IMR-90 (cell line): ENCODE measurements at regions not wholly inside any gene's neighbourhood (a gene's known extent, or its start where the extent isn't known, plus 50 kb on each side); places are given as distances from the start of the nearest gene placed in this dataset.

ENCODE experiments used
- ATAC-seq: fragments of 200-7000 bp; cut with Tn5 transposase; 2 replicates; pipeline ENCODE4 v1.9.1; 2020; ENCODE audit warnings: low read depth, mild to moderate bottlenecking, moderate library complexity
- BruUV-seq: library from RNA; stranded (reverse); fragments of 400-500 nt; replicated peaks from 2 replicates; lab custom pipeline; 2021; lab: Mats Ljungman, UMichigan
- CTCF ChIA-PET: fragments of 300-600 bp; formaldehyde crosslinking; extraction: SDS; loops from one replicate; lab custom pipeline; 2021; ENCODE audit warnings: antibody characterized with exemption; lab: Yijun Ruan, JAX
- POLR2A ChIA-PET: fragments of 300-600 bp; sonication (Branson Sonifier 250); formaldehyde crosslinking; loops from one replicate; lab custom pipeline; 2022; ENCODE audit warnings: antibody characterized with exemption; ENCODE audit not compliant: unreplicated experiment; lab: Charles Lee
- DNase-seq: peaks from one replicate; pipeline ENCODE4 v3.0.0; 2013
- H2AFZ ChIP-seq: replicated peaks from 2 replicates; pipeline ENCODE3; 2013; ENCODE audit warnings: low read length, mild to moderate bottlenecking; ENCODE audit not compliant: poor library complexity
- H2AK5ac ChIP-seq: 2 replicates; pipeline ENCODE4 v1.6.1; 2013; ENCODE audit warnings: low read depth, low read length, inconsistent platforms
- H2AK9ac ChIP-seq: replicated peaks from 2 replicates; pipeline ENCODE3; 2013; ENCODE audit warnings: mild to moderate bottlenecking, low read depth, low read length, moderate library complexity; ENCODE audit not compliant: poor library complexity
- H2BK120ac ChIP-seq: 2 replicates; pipeline ENCODE4 v1.6.1; 2013; ENCODE audit warnings: low read depth, low read length, inconsistent platforms
- H2BK15ac ChIP-seq: 3 replicates; pipeline ENCODE4 v1.6.1; 2013; ENCODE audit warnings: low read depth, low read length, inconsistent platforms
- H2BK20ac ChIP-seq: 2 replicates; pipeline ENCODE4 v1.6.1; 2013; ENCODE audit warnings: low read depth, mild to moderate bottlenecking, inconsistent platforms, low read length, moderate library complexity
- H2BK5ac ChIP-seq: 2 replicates; pipeline ENCODE4 v1.6.1; 2013; ENCODE audit warnings: mild to moderate bottlenecking, low read depth, low read length, inconsistent platforms; ENCODE audit not compliant: poor library complexity, severe bottlenecking
- H3K14ac ChIP-seq: replicated peaks from 2 replicates; pipeline ENCODE4 v1.6.1; 2013; ENCODE audit warnings: low read depth, low read length, inconsistent platforms
- H3K18ac ChIP-seq: 2 replicates; pipeline ENCODE4 v1.6.1; 2013; ENCODE audit warnings: low read depth, low read length, control low read depth
- H3K23ac ChIP-seq: 2 replicates; pipeline ENCODE4 v1.6.1; 2013; ENCODE audit warnings: low read depth, low read length, inconsistent platforms
- H3K27ac ChIP-seq: 2 replicates; pipeline ENCODE4 v1.5.1; 2013; ENCODE audit warnings: mild to moderate bottlenecking, control low read depth, low read length; ENCODE audit not compliant: insufficient read depth
- H3K27me3 ChIP-seq: 2 replicates; pipeline ENCODE4 v1.6.1; 2013; ENCODE audit warnings: low read length; ENCODE audit not compliant: control insufficient read depth, insufficient read depth
- H3K36me3 ChIP-seq: 2 replicates; pipeline ENCODE4 v1.6.1; 2013; ENCODE audit warnings: low read length, mixed read lengths; ENCODE audit not compliant: control insufficient read depth, insufficient read depth
- H3K4ac ChIP-seq: 2 replicates; pipeline ENCODE4 v1.6.1; 2013; ENCODE audit warnings: low read depth, low read length, inconsistent platforms
- H3K4me1 ChIP-seq: 2 replicates; pipeline ENCODE4 v1.6.1; 2013; ENCODE audit warnings: low read length, mixed read lengths; ENCODE audit not compliant: control insufficient read depth, insufficient read depth
- H3K4me2 ChIP-seq: 2 replicates; pipeline ENCODE4 v1.6.1; 2013; ENCODE audit warnings: low read depth, mild to moderate bottlenecking, control low read depth, low read length, moderate library complexity
- H3K4me3 ChIP-seq: 2 replicates; pipeline ENCODE4 v1.5.1; 2013; ENCODE audit warnings: low read depth, mild to moderate bottlenecking, control low read depth, low read length, moderate library complexity; ENCODE audit not compliant: insufficient read depth
- H3K56ac ChIP-seq: 2 replicates; pipeline ENCODE4 v1.6.1; 2013; ENCODE audit warnings: low read length, inconsistent platforms; ENCODE audit not compliant: insufficient read depth; ENCODE audit errors: extremely low read depth
- H3K79me1 ChIP-seq, 2 experiments: 2 replicates each; pipeline ENCODE4 v1.6.1; 2013; ENCODE audit warnings: low read length in 2 of 2, inconsistent platforms in 1 of 2, low read depth in 1 of 2
- H3K9ac ChIP-seq: 2 replicates; pipeline ENCODE4 v1.6.1; 2013; ENCODE audit warnings: low read depth, low read length, control low read depth
- H3K9me1 ChIP-seq: 2 replicates; pipeline ENCODE4 v1.6.1; 2013; ENCODE audit warnings: low read length, inconsistent platforms; ENCODE audit not compliant: insufficient read depth
- H3K9me3 ChIP-seq: 2 replicates; pipeline ENCODE4 v1.6.1; 2013; ENCODE audit warnings: low read length; ENCODE audit not compliant: control insufficient read depth, insufficient read depth
- H4K20me1 ChIP-seq: 2 replicates; pipeline ENCODE4 v1.6.1; 2013; ENCODE audit warnings: low read length, inconsistent platforms; ENCODE audit not compliant: insufficient read depth
- H4K5ac ChIP-seq: 2 replicates; pipeline ENCODE4 v1.6.1; 2013; ENCODE audit warnings: mild to moderate bottlenecking, low read depth, low read length, control low read depth
- H4K8ac ChIP-seq, 2 experiments: 2 replicates each; pipeline ENCODE4 v1.6.1; 2013; ENCODE audit warnings: low read depth in 2 of 2, low read length in 2 of 2, control low read depth in 1 of 2, inconsistent platforms in 1 of 2
- H4K91ac ChIP-seq: 2 replicates; pipeline ENCODE4 v1.6.1; 2013; ENCODE audit warnings: low read depth, low read length, inconsistent platforms; ENCODE audit not compliant: insufficient read depth
- CEBPB ChIP-seq: IDR thresholded peaks from 2 replicates; pipeline ENCODE4 v1.6.1; 2012; ENCODE audit warnings: low read depth, low read length, improper control_type of control experiment
- FOS ChIP-seq: fragments of 150-350 bp; IDR thresholded peaks from 2 replicates; pipeline ENCODE4 v1.6.1; 2016; ENCODE audit warnings: low read depth, low read length
- NFE2L2 ChIP-seq: fragments of 150-350 bp; IDR thresholded peaks from 2 replicates; pipeline ENCODE4 v1.6.1; 2016; ENCODE audit warnings: low read depth, mild to moderate bottlenecking, low read length
- RAD21 ChIP-seq: IDR thresholded peaks from 2 replicates; pipeline ENCODE4 v1.6.1; 2012; ENCODE audit warnings: low read length, improper control_type of control experiment
- RCOR1 ChIP-seq: IDR thresholded peaks from 2 replicates; pipeline ENCODE4 v1.6.1; 2012; ENCODE audit warnings: mild to moderate bottlenecking, low read length, improper control_type of control experiment; ENCODE audit not compliant: insufficient replicate concordance
- WGBS, 2 experiments: methylation state at CpG; one replicate each; pipeline versions ENCODE4 v1.1.5 to v1.1.7; 2013; ENCODE audit warnings: missing lambda C conversion rate in 2 of 2; ENCODE audit not compliant: insufficient read length in 1 of 2; ENCODE audit errors: extremely low coverage in 2 of 2; 5-methylcytosine and 5-hydroxymethylcytosine counted together
- dilution Hi-C: fragments of 300-500 bp; cut with HindIII; formaldehyde crosslinking; loops from one replicate; pipeline ENCODE4 v1.14.3; 2018; ENCODE audit warnings: low sequenced_read_pairs; ENCODE audit not compliant: unreplicated experiment
- in situ Hi-C: fragments of 300-500 bp; cut with MboI; formaldehyde crosslinking; loops from 3 replicates; pipeline ENCODE4 v1.14.3; 2019; ENCODE audit warnings: low sequenced_read_pairs, inconsistent platforms, mixed read lengths
- intact Hi-C: fragments of 100-400 bp; cut with micrococcal nuclease; formaldehyde crosslinking; loops from 2 replicates; pipeline ENCODE4 v1.10.0; 2022

DNA sequence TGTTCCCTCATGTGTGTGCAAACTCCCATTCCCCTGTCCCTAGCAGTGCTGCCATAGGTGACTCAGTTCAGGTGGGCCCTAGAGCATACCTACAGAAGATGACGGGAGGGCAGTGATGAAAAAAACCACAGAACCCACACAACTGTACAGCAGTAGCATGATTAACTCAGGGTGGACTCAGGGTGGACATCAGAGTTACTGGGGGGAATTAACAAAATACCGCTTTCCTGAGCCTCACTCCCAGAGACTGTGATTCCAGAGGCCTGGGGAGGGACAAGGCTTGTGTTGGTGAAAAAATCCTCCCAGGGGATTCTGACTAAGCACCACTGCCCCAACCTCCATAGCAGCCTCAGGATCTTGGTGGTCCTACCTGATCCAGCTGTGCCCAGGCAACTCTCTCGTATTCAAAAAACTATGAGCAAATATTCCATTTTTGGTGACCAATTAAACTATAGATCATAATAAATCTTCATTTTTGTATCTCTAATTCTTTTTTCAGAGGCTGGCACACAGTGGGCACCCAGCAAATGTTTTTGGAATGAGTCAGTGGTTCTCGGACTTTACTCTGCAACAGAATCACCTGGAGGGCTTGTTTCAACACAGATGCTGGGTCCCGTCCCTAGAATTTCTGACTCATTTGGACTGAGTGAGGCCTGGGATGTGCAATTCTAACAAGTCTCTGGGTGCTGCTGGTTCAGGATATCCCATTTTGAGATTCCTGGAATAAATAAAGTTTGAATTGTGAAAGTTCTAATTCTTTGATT lies 84.1 kb upstream of the NABP1 start:
- intact Hi-C loops (no loop called here), dilution Hi-C loops (no loop called here), in situ Hi-C loops (no loop called here)
- no peaks in the 10 kb centered on the region for H3K4me1 ChIP-seq
- WGBS, 2 experiments = 54% methylated on average over 2 of the region's 5 CpGs; no CpG with 5 or more reads in 1 of the 2 experiments
- peak overlapping the region; percentile 46 for H2BK120ac ChIP-seq
- no peak overlapping the region for H4K5ac ChIP-seq
- peak overlapping the region; percentile 42; the same call in 1 of the 2 replicates for H2BK20ac ChIP-seq
- H3K4me2 ChIP-seq = no peak overlapping the region
- H4K20me1 ChIP-seq = no peaks in the 10 kb centered on the region
- H3K27me3 ChIP-seq = no peaks in the 10 kb centered on the region
- ChIA-PET CTCF (no interaction called here), POLR2A (no interaction called here)
- no peaks in the 10 kb centered on the region for H3K36me3 ChIP-seq
- TF ChIP-seq CEBPB (no peak; the same call in 1 of the 2 replicates), FOS (no peak), NFE2L2 (no peak), RAD21 (no peak), RCOR1 (no peak)
- H2AK9ac ChIP-seq = no peak overlapping the region
- peak overlapping the region; percentile 3; the same call in 1 of the 2 replicates for H3K56ac ChIP-seq
- H3K4me3 ChIP-seq = no peak overlapping the region
- H2BK15ac ChIP-seq = peak overlapping the region; percentile 96
- no peak; the same call in 1 of the 2 replicates for ATAC-seq
- H3K23ac ChIP-seq = 0 out of 2 replicates have a peak overlapping the region, but pooled peaks have one; percentile 15
- no peak overlapping the region; a peak in 1 of 4 replicates for H4K8ac ChIP-seq
- H3K27ac ChIP-seq = no peak overlapping the region
- 0 out of 2 replicates have a peak, but pooled peaks cover 2% of the 10 kb centered on the region for H3K9me1 ChIP-seq
- peak overlapping the region; percentile 40; the same call in 1 of the 2 replicates for H3K4ac ChIP-seq
- peaks cover 6% of the 10 kb centered on the region for H3K9me3 ChIP-seq
- no TSS peak for BruUV-seq
- H3K14ac ChIP-seq = peak overlapping the region; percentile 47
- H3K9ac ChIP-seq = no peak overlapping the region
- H4K91ac ChIP-seq = no peak overlapping the region
- H3K18ac ChIP-seq = no peak overlapping the region
- H2AFZ ChIP-seq = peak overlapping the region; percentile 71
- DNase-seq = peak; percentile 38
- peak overlapping the region; percentile 73; the same call in 1 of the 2 replicates for H2AK5ac ChIP-seq
- H3K79me1 ChIP-seq = no peaks in the 10 kb centered on the region
- H2BK5ac ChIP-seq = no peak overlapping the region
